PC-3 (cell line): ENCODE measurements at regions not wholly inside any gene's neighbourhood (a gene's known extent, or its start where the extent isn't known, plus 50 kb on each side); places are given as distances from the start of the nearest gene placed in this dataset.
"Not testable (repeated sequence)": the region's sequence is repeated elsewhere in the genome, so short reads cannot be mapped to it uniquely, and the experiment has no call there.

Source experiments
- ATAC-seq: fragments of 200-7000 bp; cut with Tn5 transposase; 2 replicates; pipeline ENCODE4 v1.9.1; 2020; ENCODE audit warnings: mild to moderate bottlenecking, moderate library complexity
- BruUV-seq: library from RNA; stranded (reverse); fragments of 400-500 nt; replicated peaks from 2 replicates; lab custom pipeline; 2021; lab: Mats Ljungman, UMichigan
- CTCF ChIA-PET: fragments of 300-600 bp; sonication (Branson Sonifier 250); formaldehyde crosslinking; loops from one replicate; lab custom pipeline; 2022; ENCODE audit warnings: antibody characterized with exemption; lab: Charles Lee
- POLR2A ChIA-PET: fragments of 300-600 bp; sonication (Branson Sonifier 250); formaldehyde crosslinking; loops from one replicate; lab custom pipeline; 2022; ENCODE audit warnings: antibody characterized with exemption; ENCODE audit not compliant: unreplicated experiment; lab: Charles Lee
- DNase-seq: peaks from one replicate; pipeline ENCODE4 v3.0.0-alpha.2; 2015
- H2AFZ ChIP-seq: fragments of 300-600 bp; sonication (generic); 2 replicates; pipeline ENCODE4 v1.6.0; 2016; ENCODE audit warnings: antibody characterized with exemption, low read length
- H3F3A ChIP-seq: fragments of 300-600 bp; sonication (generic); one replicate; pipeline ENCODE4 v1.6.0; 2017; ENCODE audit warnings: antibody characterized with exemption, low read length, control low read depth, mild to moderate bottlenecking; ENCODE audit not compliant: unreplicated experiment
- H3K27ac ChIP-seq: fragments of 300-600 bp; sonication (generic); 2 replicates; pipeline ENCODE4 v1.5.1; 2016; ENCODE audit warnings: mild to moderate bottlenecking, low read length
- H3K27me3 ChIP-seq: fragments of 300-600 bp; sonication (generic); 2 replicates; pipeline ENCODE4 v1.6.1; 2016; ENCODE audit warnings: low read length, mixed read lengths
- H3K36me3 ChIP-seq: fragments of 300-600 bp; sonication (generic); 2 replicates; pipeline ENCODE4 v1.6.1; 2016; ENCODE audit warnings: low read depth, mixed run types, low read length, mixed read lengths
- H3K4me1 ChIP-seq: fragments of 300-600 bp; sonication (generic); 2 replicates; pipeline ENCODE4 v1.5.1; 2016; ENCODE audit warnings: low read length; ENCODE audit not compliant: insufficient read depth
- H3K4me2 ChIP-seq: fragments of 300-600 bp; sonication (generic); 2 replicates; pipeline ENCODE4 v1.6.0; 2016; ENCODE audit warnings: low read length
- H3K4me3 ChIP-seq: fragments of 300-600 bp; sonication (generic); 2 replicates; pipeline ENCODE4 v1.5.1; 2016; ENCODE audit warnings: mild to moderate bottlenecking, low read length, mixed read lengths
- H3K79me2 ChIP-seq: fragments of 300-600 bp; sonication (generic); 2 replicates; pipeline ENCODE4 v1.6.1; 2017; ENCODE audit warnings: low read length, mixed read lengths
- H3K9ac ChIP-seq: fragments of 300-600 bp; sonication (generic); 2 replicates; pipeline ENCODE4 v1.6.0; 2016; ENCODE audit warnings: mild to moderate bottlenecking, low read length
- H3K9me2 ChIP-seq: fragments of 300-600 bp; sonication (generic); replicated peaks from 2 replicates; pipeline ENCODE4 v1.6.1; 2016; ENCODE audit warnings: mixed run types, low read length, mixed read lengths
- H3K9me3 ChIP-seq: fragments of 300-600 bp; sonication (generic); 2 replicates; pipeline ENCODE4 v1.6.1; 2016; ENCODE audit warnings: low read length, mixed read lengths
- H4K20me1 ChIP-seq: fragments of 300-600 bp; sonication (generic); 2 replicates; pipeline ENCODE4 v1.6.1; 2016; ENCODE audit warnings: low read length, mixed read lengths
- EZH2 ChIP-seq: fragments of 300-600 bp; sonication (generic); IDR thresholded peaks from one replicate; pipeline ENCODE4 v1.6.1; 2017; ENCODE audit warnings: antibody characterized with exemption, mild to moderate bottlenecking, low read length; ENCODE audit not compliant: unreplicated experiment
- EZH2phosphoT487 ChIP-seq: fragments of 300-600 bp; sonication (generic); IDR thresholded peaks from 2 replicates; pipeline ENCODE4 v1.6.1; 2018; ENCODE audit warnings: mild to moderate bottlenecking, antibody characterized with exemption, low read length, borderline replicate concordance
- intact Hi-C: fragments of 100-400 bp; cut with micrococcal nuclease; formaldehyde crosslinking; loops from 2 replicates; pipeline ENCODE4 v1.9.0; 2023
- TF ChIP-seq, protein P1 (sequence below): fragments of 300-600 bp; sonication (generic); conservative IDR thresholded peaks from 2 replicates; pipeline ENCODE4 v1.5.1; 2017; ENCODE audit warnings: antibody characterized with exemption, low read depth, mild to moderate bottlenecking, low read length

DNA sequence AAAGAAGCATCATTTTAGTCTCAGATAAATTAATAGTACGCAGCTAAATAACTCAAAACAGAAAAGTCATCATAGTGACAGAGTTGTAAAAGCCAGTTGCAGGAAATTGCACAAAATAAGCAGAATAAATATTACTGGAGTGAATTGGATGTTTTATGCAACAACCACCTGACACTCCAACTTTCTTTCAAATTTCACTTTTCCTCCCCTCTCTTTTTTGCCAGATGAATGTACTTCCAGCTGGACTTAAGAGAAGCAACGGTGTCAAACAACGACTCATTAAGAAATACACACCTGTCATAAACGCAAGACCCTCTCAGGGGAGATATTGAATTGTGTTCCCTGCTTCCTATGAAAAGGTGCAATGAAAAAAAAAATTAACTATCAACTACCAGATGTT lies 120.2 kb upstream of the HCCS start:
- CTCF ChIA-PET, result no interaction called here
- H4K20me1 ChIP-seq, result no peaks in the 10 kb centered on the region
- intact Hi-C loops, result no loop called here

DNA sequence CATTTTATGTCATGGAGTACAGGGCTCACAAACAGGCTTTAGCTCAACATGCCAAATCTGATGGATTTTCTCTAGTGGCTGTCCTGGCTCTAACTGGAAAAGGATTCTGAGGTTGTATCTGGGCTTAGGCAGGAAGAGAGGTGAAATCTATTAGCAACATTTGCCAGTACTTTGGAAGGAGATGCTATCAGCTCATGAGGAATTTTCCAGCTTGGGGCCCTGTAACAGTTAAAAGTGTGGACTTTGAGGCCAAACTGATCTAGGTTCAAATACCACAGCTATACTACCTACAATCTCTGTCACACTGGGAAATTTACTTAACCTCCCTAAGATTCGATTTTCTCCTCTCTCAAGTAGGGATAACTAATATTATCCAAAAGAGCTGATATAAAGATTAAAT lies 119.0 kb upstream of the HCCS start:
- Histone ChIP-seq H2AFZ (no peak overlapping the region), H3K4me2 (no peak overlapping the region), H3K9me3 (no peaks in the 10 kb centered on the region), H3K4me1 (no peaks in the 10 kb centered on the region), H3K27me3 (no peaks in the 10 kb centered on the region), H4K20me1 (no peaks in the 10 kb centered on the region), H3K9me2 (no peaks in the 10 kb centered on the region), H3K79me2 (no peaks in the 10 kb centered on the region), H3F3A (no peaks in the 10 kb centered on the region), H3K9ac (no peak overlapping the region), H3K36me3 (no peaks in the 10 kb centered on the region), H3K4me3 (no peak overlapping the region), H3K27ac (no peak overlapping the region)
- CTCF ChIA-PET, result no interaction called here
- no TSS peak for BruUV-seq
- TF ChIP-seq, protein P1, sequence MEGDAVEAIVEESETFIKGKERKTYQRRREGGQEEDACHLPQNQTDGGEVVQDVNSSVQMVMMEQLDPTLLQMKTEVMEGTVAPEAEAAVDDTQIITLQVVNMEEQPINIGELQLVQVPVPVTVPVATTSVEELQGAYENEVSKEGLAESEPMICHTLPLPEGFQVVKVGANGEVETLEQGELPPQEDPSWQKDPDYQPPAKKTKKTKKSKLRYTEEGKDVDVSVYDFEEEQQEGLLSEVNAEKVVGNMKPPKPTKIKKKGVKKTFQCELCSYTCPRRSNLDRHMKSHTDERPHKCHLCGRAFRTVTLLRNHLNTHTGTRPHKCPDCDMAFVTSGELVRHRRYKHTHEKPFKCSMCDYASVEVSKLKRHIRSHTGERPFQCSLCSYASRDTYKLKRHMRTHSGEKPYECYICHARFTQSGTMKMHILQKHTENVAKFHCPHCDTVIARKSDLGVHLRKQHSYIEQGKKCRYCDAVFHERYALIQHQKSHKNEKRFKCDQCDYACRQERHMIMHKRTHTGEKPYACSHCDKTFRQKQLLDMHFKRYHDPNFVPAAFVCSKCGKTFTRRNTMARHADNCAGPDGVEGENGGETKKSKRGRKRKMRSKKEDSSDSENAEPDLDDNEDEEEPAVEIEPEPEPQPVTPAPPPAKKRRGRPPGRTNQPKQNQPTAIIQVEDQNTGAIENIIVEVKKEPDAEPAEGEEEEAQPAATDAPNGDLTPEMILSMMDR, result no peak
- TF ChIP-seq EZH2phosphoT487, result no peak
- no peak for TF ChIP-seq EZH2
- DNase-seq (no peak), ATAC-seq (no peak)
- intact Hi-C loops, result no loop called here
- POLR2A ChIA-PET, result interaction anchor here (0.6 kb wide), 1 partner anchor 772 kb away, joined by 4 read pairs; no protein-coding TSS in a partner anchor

More for the DNA sequence above, 120.2 kb upstream of the HCCS start:
- Histone ChIP-seq H3K4me2 (no peak overlapping the region), H3K4me3 (no peak overlapping the region), H3K4me1 (no peaks in the 10 kb centered on the region), H3K36me3 (no peaks in the 10 kb centered on the region), H3K9me3 (no peaks in the 10 kb centered on the region), H3F3A (no peaks in the 10 kb centered on the region), H3K27me3 (no peaks in the 10 kb centered on the region), H3K9me2 (no peaks in the 10 kb centered on the region), H3K9ac (no peak overlapping the region), H3K79me2 (no peaks in the 10 kb centered on the region), H3K27ac (no peak overlapping the region), H2AFZ (no peak overlapping the region)
- no peak for ATAC-seq
- TF ChIP-seq, protein P1, result no peak
- TF ChIP-seq EZH2, result no peak
- TF ChIP-seq EZH2phosphoT487, result no peak
- DNase-seq, result no peak
- no TSS peak for BruUV-seq
- POLR2A ChIA-PET, result no interaction called here

DNA sequence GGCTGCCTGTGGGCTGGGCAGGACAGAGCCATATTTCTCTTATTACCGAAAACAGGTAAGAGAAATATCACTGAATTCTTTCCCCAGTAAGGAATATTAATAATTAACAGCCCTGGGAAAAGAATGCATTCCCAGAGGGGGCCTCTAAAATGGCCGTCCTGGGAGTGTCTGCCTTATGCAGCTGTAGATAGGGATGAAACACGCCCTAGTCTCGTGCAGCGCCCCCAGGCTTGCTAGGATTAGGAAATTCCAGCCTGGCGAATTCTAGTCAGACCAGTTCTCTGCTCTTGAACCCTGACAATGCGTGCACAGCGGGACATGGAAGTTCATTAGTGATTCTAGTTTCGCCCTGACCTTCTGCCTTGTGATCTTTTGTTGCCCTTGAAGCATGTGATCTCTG lies 104.1 kb upstream of the HCCS start:
- H3K27ac ChIP-seq, CTCF ChIA-PET: not testable (repeated sequence)

More for the DNA sequence above, 104.1 kb upstream of the HCCS start:
- H3K4me1 ChIP-seq, H3K4me3 ChIP-seq, H3K9me3 ChIP-seq, H2AFZ ChIP-seq, H3K4me2 ChIP-seq, intact Hi-C loops, DNase-seq, BruUV-seq, POLR2A ChIA-PET, H3F3A ChIP-seq, H3K27me3 ChIP-seq, ATAC-seq, H3K79me2 ChIP-seq, H3K9ac ChIP-seq, H4K20me1 ChIP-seq, H3K36me3 ChIP-seq, H3K9me2 ChIP-seq: not testable (repeated sequence)
